ENCODE measurements at regions not wholly inside any gene's neighbourhood (a gene's known extent, or its start where the extent isn't known, plus 50 kb on each side); places are given as distances from the start of the nearest gene placed in this dataset.

- Histone ChIP-seq H3K79me2 (ENCODE audit: insufficient read depth) (no peaks in the 10 kb centered on the region), H3K36me3 (replicated peaks in 1 of 2; ENCODE audit: control insufficient read depth in 1 of 2, insufficient read depth in 2 of 2, low read length in 1 of 2) (no peaks in the 10 kb centered on the region), H3K27ac (ENCODE audit: low read depth in 2 of 2, low read length in 1 of 2) (no peak overlapping the region), H3K4me1 (ENCODE audit: control insufficient read depth in 1 of 2, insufficient read depth in 2 of 2, low read depth in 1 of 2, low read length in 1 of 2) (no peaks in the 10 kb centered on the region), H3K9me3 (no peaks in the 10 kb centered on the region), H3K4me3 (ENCODE audit: low read depth in 2 of 2, low read length in 1 of 2) (no peak overlapping the region), H2AFZ (ENCODE audit: low read depth) (no peak overlapping the region), H3F3A (replicated peaks; ENCODE audit: insufficient read depth) (no peaks in the 10 kb centered on the region), H3K27me3 (ENCODE audit: insufficient read depth) (no peaks in the 10 kb centered on the region; the same call in 1 of the 2 replicates), H3K9ac (no peak overlapping the region), H3K4me2 (no peak overlapping the region), H3K9me2 (no peaks in the 10 kb centered on the region), H4K20me1 (ENCODE audit: insufficient read depth) (no peaks in the 10 kb centered on the region)
- TF ChIP-seq POLR2AphosphoS5 (IDR thresholded peaks at IDR 0.05; ENCODE audit: low read depth, low read length) = no peak
- TF ChIP-seq USF1 (IDR thresholded peaks at IDR 0.05; ENCODE audit: borderline replicate concordance, low read depth) = no peak
- TF ChIP-seq SIN3A (IDR thresholded peaks at IDR 0.05; ENCODE audit: borderline replicate concordance, low read depth, low read length) = no peak
- TF ChIP-seq TCF12 (IDR thresholded peaks at IDR 0.05) = no peak
- no peak for TF ChIP-seq FOSL2 (IDR thresholded peaks at IDR 0.05; ENCODE audit: borderline replicate concordance, low read depth)
- no peak for TF ChIP-seq NFIC (IDR thresholded peaks at IDR 0.05; ENCODE audit: borderline replicate concordance)
- TF ChIP-seq REST (IDR thresholded peaks at IDR 0.05; ENCODE audit: low read depth, low read length) = no peak
- no peak for TF ChIP-seq CHD2 (IDR thresholded peaks at IDR 0.05; ENCODE audit: low read length, partially characterized antibody)
- TF ChIP-seq MXI1 (IDR thresholded peaks at IDR 0.05; ENCODE audit: low read depth, low read length) = no peak
- TF ChIP-seq CTCF (IDR thresholded peaks at IDR 0.05) = no peak
- TF ChIP-seq YY1 (IDR thresholded peaks at IDR 0.05; ENCODE audit: low read depth) = no peak
- no peak for TF ChIP-seq EP300 (IDR thresholded peaks at IDR 0.05; ENCODE audit: borderline replicate concordance in 1 of 2, low read depth in 1 of 2, low read length in 1 of 2)
- no peak for DNase-seq
- ChIA-PET CTCF (no interaction called here), POLR2A (no interaction called here)
- WGBS (ENCODE audit: low lambda C conversion rate) = 82% methylated on average over 7 of the region's 7 CpGs
Measured at GRCh38 chr2:238698072-238698352, 149.9 kb upstream of the TWIST2 start.

Measured in SK-N-SH (cell line).